B cell (primary cell): ENCODE measurements at regions not wholly inside any gene's neighbourhood (a gene's known extent, or its start where the extent isn't known, plus 50 kb on each side); places are given as distances from the start of the nearest gene placed in this dataset.
"Not testable (repeated sequence)": the region's sequence is repeated elsewhere in the genome, so short reads cannot be mapped to it uniquely, and the experiment has no call there.

Experiments
- ATAC-seq: fragments of 200-7000 bp; cut with Tn5 transposase; one replicate; pipeline ENCODE4 v1.10.0; 2021; ENCODE audit warnings: low read depth, mild to moderate bottlenecking, moderate number of reproducible peaks, moderate library complexity
- CTCF ChIA-PET: fragments of 350-600 bp; sonication (Branson Sonifier 250); formaldehyde crosslinking; loops from one replicate; lab custom pipeline; 2021; ENCODE audit warnings: antibody characterized with exemption, inconsistent platforms; lab: Charles Lee
- POLR2A ChIA-PET: fragments of 350-600 bp; sonication (Branson Sonifier 250); formaldehyde crosslinking; loops from one replicate; lab custom pipeline; 2021; ENCODE audit warnings: antibody characterized with exemption; lab: Charles Lee
- DNase-seq: peaks from one replicate; pipeline ENCODE4 v3.0.0; 2013
- H2AFZ ChIP-seq: 2 replicates; pipeline ENCODE4 v1.6.1; 2012; ENCODE audit warnings: mild to moderate bottlenecking, low read depth, low read length; ENCODE audit not compliant: insufficient read depth, poor library complexity, severe bottlenecking
- H3K27ac ChIP-seq, 2 donors: 1 replicate in 1 of 2; 2 replicates in 1 of 2; pipeline ENCODE4 v1.5.1; 2012 to 2013; ENCODE audit warnings: low read length in 2 of 2, mild to moderate bottlenecking in 2 of 2, moderate library complexity in 1 of 2
- H3K27me3 ChIP-seq, 4 experiments: fragments of 200-600 bp in 1 of 4; sonication (generic) in 1 of 4; replicated peaks in 1 of 4; 1 replicate in 2 of 4; 2 replicates in 2 of 4; pipeline versions ENCODE4 v1.6.1 to v1.7.0; 2013 to 2016; ENCODE audit warnings: low read length in 3 of 4, mild to moderate bottlenecking in 2 of 4, mixed read lengths in 1 of 4, moderate library complexity in 1 of 4; ENCODE audit not compliant: insufficient read depth in 4 of 4, control insufficient read depth in 3 of 4; ENCODE audit errors: control extremely low read depth in 1 of 4
- H3K36me3 ChIP-seq, 2 experiments: replicated peaks in 1 of 2; 1 replicate in 1 of 2; 2 replicates in 1 of 2; pipeline versions ENCODE4 v1.6.1 to v1.7.1; 2013; ENCODE audit warnings: low read length in 1 of 2; ENCODE audit not compliant: insufficient read depth in 2 of 2, control insufficient read depth in 1 of 2; ENCODE audit errors: control extremely low read depth in 1 of 2, extremely low read depth in 1 of 2
- H3K4me1 ChIP-seq, 2 donors: fragments of 200-600 bp in 1 of 2; sonication (generic) in 1 of 2; 1 replicate in 1 of 2; 2 replicates in 1 of 2; pipeline versions ENCODE4 v1.5.1 to v1.6.1; 2013 to 2017; ENCODE audit warnings: low read length in 2 of 2; ENCODE audit not compliant: control insufficient read depth in 2 of 2, insufficient read depth in 2 of 2
- H3K4me2 ChIP-seq: replicated peaks from 2 replicates; pipeline ENCODE3; 2012; ENCODE audit warnings: mild to moderate bottlenecking, low read depth, low read length; ENCODE audit not compliant: poor library complexity, severe bottlenecking
- H3K4me3 ChIP-seq, 5 experiments: fragments of 200-600 bp in 1 of 5; sonication (generic) in 1 of 5; 1 replicate in 3 of 5; 2 replicates in 2 of 5; pipeline versions ENCODE4 v1.5.1 to v1.7.0; 2011 to 2016; ENCODE audit warnings: low read length in 4 of 5, mild to moderate bottlenecking in 4 of 5, low read depth in 2 of 5, control low read depth in 1 of 5, moderate library complexity in 1 of 5; ENCODE audit not compliant: insufficient read depth in 1 of 5; ENCODE audit errors: control extremely low read depth in 1 of 5, extremely low read depth in 1 of 5
- H3K79me2 ChIP-seq: fragments of 200-600 bp; sonication (generic); one replicate; pipeline ENCODE4 v1.6.0; 2016; ENCODE audit warnings: low read length; ENCODE audit not compliant: control insufficient read depth, insufficient read depth
- H3K9ac ChIP-seq: fragments of 200-600 bp; sonication (generic); 2 replicates; pipeline ENCODE4 v1.6.1; 2017; ENCODE audit warnings: mild to moderate bottlenecking, low read length, moderate library complexity
- H3K9me3 ChIP-seq, 3 donors: one replicate each; pipeline versions ENCODE4 v1.6.1 to v1.7.1; 2013; ENCODE audit warnings: low read length in 2 of 3; ENCODE audit not compliant: control insufficient read depth in 2 of 3, insufficient read depth in 1 of 3; ENCODE audit errors: control extremely low read depth in 1 of 3
- H4K20me1 ChIP-seq: 2 replicates; pipeline ENCODE4 v1.6.0; 2012; ENCODE audit warnings: mild to moderate bottlenecking, low read length; ENCODE audit not compliant: insufficient read depth, control insufficient read depth, poor library complexity, severe bottlenecking
- H3K27ac Mint-ChIP-seq: one replicate; pipeline ENCODE4 v1.8.0; 2021; ENCODE audit warnings: mixed read lengths
- H3K27me3 Mint-ChIP-seq: one replicate; pipeline ENCODE4 v1.8.0; 2021; ENCODE audit warnings: mixed read lengths
- H3K4me1 Mint-ChIP-seq: one replicate; pipeline ENCODE4 v1.8.0; 2021; ENCODE audit warnings: mixed read lengths
- H3K4me3 Mint-ChIP-seq: one replicate; pipeline ENCODE4 v1.8.0; 2021; ENCODE audit warnings: mixed read lengths
- H3K9me3 Mint-ChIP-seq: one replicate; pipeline ENCODE4 v1.8.0; 2022; ENCODE audit warnings: mixed read lengths; ENCODE audit not compliant: insufficient read depth
- CTCF ChIP-seq: fragments of 200-600 bp; IDR thresholded peaks from one replicate; pipeline ENCODE4 v1.8.0; 2022; ENCODE audit warnings: antibody characterized with exemption, mild to moderate bottlenecking
- EZH2 ChIP-seq: IDR thresholded peaks from 2 replicates; pipeline ENCODE4 v1.6.1; 2012; ENCODE audit warnings: borderline replicate concordance, low read depth, mild to moderate bottlenecking, moderate library complexity, low read length; ENCODE audit not compliant: insufficient read depth, poor library complexity, severe bottlenecking
- WGBS: methylation state at CpG from one replicate; pipeline ENCODE4 v1.1.5; 2013; ENCODE audit warnings: missing lambda C conversion rate; ENCODE audit not compliant: insufficient coverage; 5-methylcytosine and 5-hydroxymethylcytosine counted together
- intact Hi-C: fragments of 100-400 bp; cut with micrococcal nuclease; formaldehyde crosslinking; loops from one replicate; pipeline ENCODE4 v1.10.0; 2022

GRCh38 chr14:40218282-40218941, 786.2 kb upstream of the FBXO33 start:
- no peak for TF ChIP-seq CTCF
- no peak for TF ChIP-seq EZH2
- H3K79me2 ChIP-seq, result no peaks in the 10 kb centered on the region
- no peaks in the 10 kb centered on the region for H3K36me3 ChIP-seq
- H3K27me3 ChIP-seq, result no peaks in the 10 kb centered on the region
- Mint-ChIP-seq H3K4me3 (peak overlapping the region; percentile 3), H3K27me3 (no peaks in the 10 kb centered on the region), H3K27ac (peak overlapping the region; percentile 61), H3K4me1 (peaks cover 17% of the 10 kb centered on the region), H3K9me3 (peaks cover 3% of the 10 kb centered on the region)
- peak overlapping the region; percentile 56 to 61 for H3K27ac ChIP-seq
- peaks cover 0 to 20% (median 9%) of the 10 kb centered on the region in 3 donors for H3K9me3 ChIP-seq
- POLR2A ChIA-PET, result no interaction called here
- ATAC-seq (peak; percentile 60), DNase-seq (peak; percentile 38)
- H2AFZ ChIP-seq, result no peak overlapping the region
- peaks cover 15 to 16% of the 10 kb centered on the region in 2 donors for H3K4me1 ChIP-seq
- 6% methylated on average over 2 of the region's 6 CpGs for WGBS
- H3K4me2 ChIP-seq, result peak overlapping the region; percentile 13
- intact Hi-C loops, result no loop called here
- no peak overlapping the region for H3K4me3 ChIP-seq
- no peaks in the 10 kb centered on the region for H4K20me1 ChIP-seq
- CTCF ChIA-PET, result no interaction called here
- no peak overlapping the region for H3K9ac ChIP-seq

- DNase-seq (no peak), ATAC-seq (no peak)
- H3K9me3 ChIP-seq, result peaks cover 0 to 20% (median 9%) of the 10 kb centered on the region in 3 donors
- intact Hi-C loops, result no loop called here
- no peaks in the 10 kb centered on the region for H3K36me3 ChIP-seq
- 94% methylated on average over 14 of the region's 22 CpGs for WGBS
- no peak overlapping the region for H3K9ac ChIP-seq
- H2AFZ ChIP-seq, result no peak overlapping the region
- CTCF ChIA-PET, result no interaction called here
- H3K4me1 Mint-ChIP-seq, result peaks cover 17% of the 10 kb centered on the region
- H4K20me1 ChIP-seq, result no peaks in the 10 kb centered on the region
- no peak overlapping the region for H3K4me3 Mint-ChIP-seq
- H3K27me3 ChIP-seq, result no peaks in the 10 kb centered on the region
- POLR2A ChIA-PET, result no interaction called here
- no peak overlapping the region for H3K4me2 ChIP-seq
- H3K4me3 ChIP-seq, result no peak overlapping the region
- TF ChIP-seq CTCF (no peak), EZH2 (no peak)
- no peaks in the 10 kb centered on the region for H3K79me2 ChIP-seq
- H3K9me3 Mint-ChIP-seq, result peaks cover 5% of the 10 kb centered on the region
- H3K27ac Mint-ChIP-seq, result peak overlapping the region; percentile 43
- no peaks in the 10 kb centered on the region for H3K27me3 Mint-ChIP-seq
- no peak overlapping the region for H3K27ac ChIP-seq
- peaks cover 15 to 16% of the 10 kb centered on the region in 2 donors for H3K4me1 ChIP-seq
Observed at GRCh38 chr14:40216976-40217375, 784.7 kb upstream of the FBXO33 start.

GRCh38 chr14:40216408-40216807, 784.2 kb upstream of the FBXO33 start:
- H4K20me1 ChIP-seq, H3K4me2 ChIP-seq, ATAC-seq, H3K9ac ChIP-seq, H3K79me2 ChIP-seq, POLR2A ChIA-PET, H2AFZ ChIP-seq, intact Hi-C loops, H3K27ac Mint-ChIP-seq, H3K27ac ChIP-seq, DNase-seq, H3K36me3 ChIP-seq, H3K4me3 Mint-ChIP-seq, H3K4me3 ChIP-seq, H3K27me3 Mint-ChIP-seq, H3K9me3 Mint-ChIP-seq, H3K27me3 ChIP-seq: not testable (repeated sequence)
- WGBS, result 89% methylated on average over 17 of the region's 18 CpGs
- peaks cover 17% of the 10 kb centered on the region for H3K4me1 Mint-ChIP-seq
- peaks cover 15 to 16% of the 10 kb centered on the region in 2 donors for H3K4me1 ChIP-seq
- peaks cover 0 to 20% (median 9%) of the 10 kb centered on the region in 3 donors for H3K9me3 ChIP-seq
- CTCF ChIA-PET, result interaction anchor here (0.6 kb wide), 1 partner anchor 1502 kb away, joined by 3 read pairs; no protein-coding TSS in a partner anchor
